OCI-LY3 (cell line): ENCODE measurements at regions not wholly inside any gene's neighbourhood (a gene's known extent, or its start where the extent isn't known, plus 50 kb on each side); places are given as distances from the start of the nearest gene placed in this dataset.

Experiments
- EZH2phosphoT487 ChIP-seq: fragments of 200-600 bp; shearing (Covaris generic); IDR thresholded peaks from 2 replicates; pipeline ENCODE4 v1.6.1; 2018; ENCODE audit warnings: antibody characterized with exemption, mixed run types, low read depth
- TF ChIP-seq, protein P1 (sequence below): fragments of 200-600, 300-600 bp; sonication (generic); IDR thresholded peaks from 2 replicates; pipeline ENCODE4 v1.5.1; 2014; ENCODE audit warnings: antibody characterized with exemption, low read length, low read depth

DNA sequence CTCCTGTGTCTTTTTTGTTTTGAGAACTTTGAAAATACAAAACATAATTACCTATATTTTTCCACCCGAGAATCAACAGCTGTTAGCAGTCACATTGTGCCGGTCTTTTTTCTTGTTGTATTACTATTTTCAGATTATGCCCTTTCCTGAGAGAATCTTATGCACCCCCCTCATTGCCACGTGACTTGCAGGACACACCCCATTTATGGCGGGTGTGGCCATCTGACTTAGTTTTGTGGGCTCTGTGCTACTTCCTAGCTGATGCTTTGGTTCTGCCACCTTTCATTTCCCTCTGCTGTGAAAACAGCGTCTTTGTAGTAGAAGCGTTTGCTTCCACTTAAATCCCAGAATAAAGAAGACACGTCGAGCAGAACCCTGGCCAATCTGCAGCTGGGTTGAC lies 82.8 kb upstream of the SOX13 start:
- TF ChIP-seq, protein P1, sequence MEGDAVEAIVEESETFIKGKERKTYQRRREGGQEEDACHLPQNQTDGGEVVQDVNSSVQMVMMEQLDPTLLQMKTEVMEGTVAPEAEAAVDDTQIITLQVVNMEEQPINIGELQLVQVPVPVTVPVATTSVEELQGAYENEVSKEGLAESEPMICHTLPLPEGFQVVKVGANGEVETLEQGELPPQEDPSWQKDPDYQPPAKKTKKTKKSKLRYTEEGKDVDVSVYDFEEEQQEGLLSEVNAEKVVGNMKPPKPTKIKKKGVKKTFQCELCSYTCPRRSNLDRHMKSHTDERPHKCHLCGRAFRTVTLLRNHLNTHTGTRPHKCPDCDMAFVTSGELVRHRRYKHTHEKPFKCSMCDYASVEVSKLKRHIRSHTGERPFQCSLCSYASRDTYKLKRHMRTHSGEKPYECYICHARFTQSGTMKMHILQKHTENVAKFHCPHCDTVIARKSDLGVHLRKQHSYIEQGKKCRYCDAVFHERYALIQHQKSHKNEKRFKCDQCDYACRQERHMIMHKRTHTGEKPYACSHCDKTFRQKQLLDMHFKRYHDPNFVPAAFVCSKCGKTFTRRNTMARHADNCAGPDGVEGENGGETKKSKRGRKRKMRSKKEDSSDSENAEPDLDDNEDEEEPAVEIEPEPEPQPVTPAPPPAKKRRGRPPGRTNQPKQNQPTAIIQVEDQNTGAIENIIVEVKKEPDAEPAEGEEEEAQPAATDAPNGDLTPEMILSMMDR: no peak
- no peak for TF ChIP-seq EZH2phosphoT487
